GM19238 (cell line): ENCODE measurements at regions not wholly inside any gene's neighbourhood (a gene's known extent, or its start where the extent isn't known, plus 50 kb on each side); places are given as distances from the start of the nearest gene placed in this dataset.

Source experiments
- DNase-seq: peaks from one replicate; pipeline ENCODE4 v3.0.0; 2011; ENCODE audit warnings: low spot score; ENCODE audit not compliant: insufficient read length

DNA sequence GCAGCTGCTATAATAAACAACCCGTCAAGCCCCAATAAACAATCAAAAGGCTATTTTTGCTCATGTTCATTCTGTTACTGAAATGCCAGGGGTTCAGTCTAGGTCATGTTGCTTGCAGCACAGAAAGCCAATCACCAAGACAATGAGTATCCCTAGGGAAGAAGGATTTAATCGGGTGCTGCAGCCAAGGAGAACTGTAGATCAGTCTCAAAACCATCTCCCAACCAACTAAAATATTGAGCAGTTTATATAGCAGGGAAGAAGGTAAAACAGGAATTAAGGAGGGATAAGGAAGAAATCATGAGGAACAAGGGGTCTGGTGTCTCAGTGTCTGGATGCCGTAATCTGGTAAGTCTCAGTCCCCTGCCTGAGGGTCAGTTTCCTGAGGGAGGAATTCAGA, 169.5 kb downstream of the BLID start:
- no peak for DNase-seq

DNA sequence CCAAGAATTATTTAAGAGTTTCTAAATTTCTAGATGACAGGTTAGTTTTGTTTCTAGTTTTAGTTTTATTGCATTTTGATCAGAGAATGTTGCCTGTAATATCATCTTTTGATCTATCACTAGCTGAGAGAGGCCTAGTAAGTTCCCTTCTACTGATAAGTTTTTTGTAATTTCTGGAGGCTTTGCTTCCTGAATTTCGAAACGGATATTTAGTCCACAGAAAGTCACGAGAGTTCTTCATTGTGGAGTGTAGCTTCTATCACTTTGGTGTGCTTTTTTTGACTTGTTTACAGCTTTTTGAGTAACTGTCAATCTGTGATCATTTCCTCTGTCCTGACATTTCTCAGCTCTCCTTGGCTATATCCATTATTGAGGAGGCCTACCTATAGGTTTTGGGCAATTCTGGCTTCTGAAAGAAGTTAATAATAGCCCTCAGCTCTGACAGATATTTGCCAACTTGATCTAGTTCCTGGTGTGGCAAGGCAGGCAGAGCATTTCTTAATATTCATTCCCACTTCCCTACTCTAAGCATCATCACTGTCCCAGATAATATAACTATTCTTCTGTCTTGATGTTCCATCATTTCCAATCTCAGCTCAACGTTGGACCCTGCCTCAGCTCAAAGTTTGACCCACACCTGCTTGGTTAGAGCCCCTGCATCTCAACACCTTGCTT, 171.3 kb downstream of the BLID start:
- DNase-seq, result no peak

DNA sequence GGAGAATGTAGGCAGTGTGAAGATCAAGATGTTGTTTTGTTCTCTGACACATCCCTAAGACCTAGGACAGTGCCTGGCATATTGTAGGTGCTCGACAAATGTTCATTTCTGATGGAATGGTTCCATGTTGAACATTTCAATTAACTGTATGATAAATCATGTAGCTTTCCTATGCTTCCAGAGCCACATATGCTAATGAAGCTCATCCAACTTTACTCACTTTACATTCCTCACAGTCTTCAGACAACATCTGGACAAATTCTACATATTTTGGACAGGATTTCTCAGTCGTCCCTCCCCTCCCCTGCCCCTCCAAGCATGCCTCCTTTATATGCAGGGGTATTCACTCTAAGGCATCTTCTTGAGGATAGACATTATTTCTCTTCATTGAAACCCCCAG, 177.9 kb downstream of the BLID start:
- DNase-seq, result no peak

- no peak for DNase-seq
Observed at GRCh38 chr11:121936781-121937447, 179.1 kb downstream of the BLID start.

- no peak for DNase-seq
Observed at GRCh38 chr11:121936370-121936769, 179.6 kb downstream of the BLID start.

DNA sequence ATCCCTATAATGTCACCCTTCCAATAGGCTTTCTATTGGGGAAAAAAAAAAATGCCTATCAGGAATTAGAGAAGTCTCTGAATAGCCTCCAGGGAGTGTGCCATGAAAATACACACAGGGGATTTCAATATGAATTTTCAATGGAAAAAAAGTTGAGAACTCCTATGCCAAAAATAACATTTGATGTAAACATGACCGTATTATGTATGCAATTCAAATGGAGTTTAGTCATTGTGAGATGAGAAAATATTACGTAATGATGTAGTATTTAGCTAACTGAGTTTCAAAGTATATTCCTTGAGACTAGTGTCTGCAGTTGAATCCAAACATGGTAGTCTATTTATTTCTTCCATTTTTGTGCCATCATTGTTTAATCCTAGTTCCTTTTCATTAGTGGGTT, 182.3 kb downstream of the BLID start:
- no peak for DNase-seq

DNA sequence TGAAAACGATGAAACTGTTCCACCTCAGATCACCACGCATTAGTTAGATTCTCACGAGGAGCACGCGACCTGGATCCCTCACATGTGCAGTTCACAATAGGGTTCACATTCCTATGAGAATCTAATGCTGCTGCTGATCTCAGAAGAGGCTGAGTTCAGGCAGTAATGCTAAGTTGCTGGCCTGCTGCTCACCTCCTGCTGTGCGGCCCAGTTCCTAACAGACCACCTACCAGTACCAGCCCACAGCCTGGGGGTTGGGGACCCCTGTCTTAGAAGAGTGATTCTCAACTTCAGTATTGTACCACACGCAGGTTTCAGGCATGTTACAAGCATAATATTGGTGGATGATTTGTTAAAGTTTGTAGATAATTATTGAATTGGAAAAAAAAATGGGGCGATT, 182.7 kb downstream of the BLID start:
- DNase-seq, result no peak

GRCh38 chr11:121932646-121933185, 183.3 kb downstream of the BLID start:
- no peak for DNase-seq

DNA sequence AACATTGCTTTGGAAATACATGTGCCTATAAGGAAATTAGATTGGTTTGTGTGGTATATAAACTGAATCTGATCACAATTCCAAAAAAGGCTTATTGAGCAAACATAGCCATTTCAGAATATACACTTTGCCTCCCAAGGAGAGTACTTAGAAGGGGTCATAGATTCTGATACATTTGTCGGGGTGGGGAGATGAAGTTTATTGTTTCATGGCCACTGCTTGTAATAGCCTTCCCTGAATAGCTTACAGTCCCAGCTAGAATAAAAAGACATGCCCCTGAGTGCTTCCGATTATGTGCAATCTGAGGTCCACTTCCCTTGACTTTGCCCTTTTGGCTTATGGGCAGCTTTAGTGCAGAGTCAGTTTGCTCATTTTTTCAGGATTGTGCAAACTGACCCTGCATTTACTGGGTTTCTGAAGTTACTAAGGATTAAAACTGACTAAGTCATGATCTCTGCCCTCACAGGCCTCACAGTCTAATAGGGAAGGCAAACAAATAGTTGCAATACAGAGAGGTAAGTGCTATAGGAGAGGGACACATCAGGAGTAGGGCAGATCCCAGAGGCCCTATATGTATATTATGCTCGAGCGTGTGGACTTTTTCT, 184.2 kb downstream of the BLID start:
- DNase-seq, result no peak

GRCh38 chr11:121931121-121931520, 184.9 kb downstream of the BLID start:
- no peak for DNase-seq

- no peak for DNase-seq
Observed at GRCh38 chr11:121930004-121930965, 185.7 kb downstream of the BLID start.

- DNase-seq, result no peak
Observed at GRCh38 chr11:121929581-121929980, 186.4 kb downstream of the BLID start.

GRCh38 chr11:121928597-121929580, 187.1 kb downstream of the BLID start:
- no peak for DNase-seq

DNA sequence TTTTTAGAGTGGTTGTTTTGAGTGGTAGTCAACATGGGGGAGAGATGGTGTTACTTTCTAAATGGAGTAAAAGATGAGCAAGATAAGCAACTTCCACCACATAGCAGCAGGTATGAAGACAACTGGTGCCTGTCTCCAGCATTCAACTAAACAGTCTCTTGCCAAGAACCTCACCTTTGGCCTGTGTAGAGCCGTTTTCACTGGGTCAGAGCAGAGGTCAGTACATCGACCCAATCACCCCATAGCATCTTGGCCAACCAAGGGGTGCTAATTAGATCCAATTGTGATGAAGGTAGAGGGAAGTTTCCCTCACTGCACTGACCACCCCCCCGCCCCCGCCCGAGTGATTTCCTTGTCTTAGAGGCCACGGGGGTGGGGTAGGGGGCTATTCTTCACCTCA, 188.2 kb downstream of the BLID start:
- no peak for DNase-seq

GRCh38 chr11:121927097-121927785, 188.8 kb downstream of the BLID start:
- no peak for DNase-seq

DNA sequence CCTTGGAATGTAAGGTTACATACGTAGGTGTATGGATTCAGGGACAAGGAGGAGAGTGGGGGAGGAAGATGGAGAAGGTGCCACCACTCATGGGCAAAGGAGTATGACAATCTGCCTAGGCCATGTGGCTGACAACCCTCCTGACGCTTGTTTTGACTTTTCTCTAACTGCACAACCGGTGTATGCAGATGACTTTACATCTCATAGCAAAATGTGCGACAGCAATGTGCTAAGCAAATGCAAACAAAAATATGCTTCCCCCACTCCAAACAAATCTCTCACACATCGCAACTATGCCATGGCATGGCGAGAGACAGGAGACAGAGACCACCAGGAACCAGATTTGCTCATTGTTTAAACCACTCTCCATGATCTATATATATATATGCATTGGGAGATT, 191.8 kb downstream of the BLID start:
- no peak for DNase-seq

GRCh38 chr11:121917482-121917881, 198.5 kb downstream of the BLID start:
- DNase-seq, result no peak

DNA sequence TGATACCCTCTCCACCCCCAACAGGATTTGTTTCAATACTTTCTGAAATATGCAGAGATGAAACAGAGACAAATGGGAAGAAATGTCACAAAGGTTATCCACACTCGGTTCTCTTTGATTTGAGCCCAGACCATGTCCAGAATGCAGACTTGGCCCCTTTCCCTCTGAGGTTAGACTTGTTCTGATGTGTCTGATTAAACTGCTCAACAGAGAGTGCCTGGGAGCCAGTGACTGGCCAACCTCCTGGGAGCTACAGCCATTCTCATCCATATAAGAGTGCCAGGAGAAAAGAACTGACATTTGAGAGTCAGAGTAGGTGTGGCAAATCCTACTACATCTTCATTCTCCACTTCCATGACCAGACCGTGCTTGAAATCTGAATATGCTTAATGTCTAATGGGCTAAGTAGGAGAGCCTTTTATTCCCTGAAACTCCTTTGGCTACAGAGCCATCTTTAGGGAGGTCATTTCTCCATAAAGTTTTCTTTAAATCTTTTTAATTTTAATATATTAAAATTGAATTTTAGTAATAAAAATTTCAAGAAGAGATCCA, 201.4 kb downstream of the BLID start:
- DNase-seq, result no peak

- no peak for DNase-seq
Observed at GRCh38 chr11:121909596-121909995, 206.4 kb downstream of the BLID start.
